SK-N-SH treated with all-trans-retinoic acid at 6 μM for 48 hours (cell line): ENCODE measurements at regions not wholly inside any gene's neighbourhood (a gene's known extent, or its start where the extent isn't known, plus 50 kb on each side); places are given as distances from the start of the nearest gene placed in this dataset.

Experiments used
- BACH2 ChIP-seq: fragments of 250-450 bp; sonication (Bioruptor Pico); IDR thresholded peaks from 2 replicates; pipeline ENCODE4 v1.9.0; 2021; ENCODE audit warnings: mild to moderate bottlenecking, borderline replicate concordance
- GLIS3 ChIP-seq: fragments of 250-450 bp; sonication (Bioruptor Pico); IDR thresholded peaks from 2 replicates; pipeline ENCODE4 v1.5.0; 2020; ENCODE audit warnings: mild to moderate bottlenecking, moderate library complexity
- POU6F1 ChIP-seq: fragments of 250-450 bp; sonication (Bioruptor Pico); IDR thresholded peaks from 2 replicates; pipeline ENCODE4 v1.8.0; 2021; ENCODE audit warnings: low read depth, mild to moderate bottlenecking, moderate library complexity, borderline replicate concordance
- TSHZ2 ChIP-seq: fragments of 250-450 bp; sonication (Bioruptor Pico); IDR thresholded peaks from 2 replicates; pipeline ENCODE4 v1.5.0; 2020; ENCODE audit warnings: mild to moderate bottlenecking, moderate library complexity
- ZFP3 ChIP-seq: fragments of 250-450 bp; sonication (Bioruptor Pico); IDR thresholded peaks from 2 replicates; pipeline ENCODE4 v1.5.0; 2020; ENCODE audit warnings: mild to moderate bottlenecking, moderate library complexity
- ZFP30 ChIP-seq: fragments of 450-650 bp; formaldehyde crosslinking; IDR thresholded peaks from 2 replicates; pipeline ENCODE4 v1.5.0; 2022; ENCODE audit warnings: mild to moderate bottlenecking, moderate library complexity
- ZNF565 ChIP-seq: fragments of 450-650 bp; formaldehyde crosslinking; conservative IDR thresholded peaks from 2 replicates; pipeline ENCODE4 v1.5.0; 2020; ENCODE audit warnings: low read depth, mild to moderate bottlenecking, moderate library complexity

- TF ChIP-seq POU6F1 (CRISPR knock-in tag) (no peak), TSHZ2 (CRISPR knock-in tag) (no peak; the same call in 1 of the 2 replicates), ZFP3 (CRISPR knock-in tag) (no peak), ZNF565 (CRISPR knock-in tag) (no peak), BACH2 (CRISPR knock-in tag) (no peak), GLIS3 (CRISPR knock-in tag) (no peak), ZFP30 (no peak)
These were observed 489.0 kb downstream of the NTRK2 start for GRCh38 chr9:85158512-85158911.
